Brain microvascular endothelial cell (primary cell): ENCODE measurements at regions not wholly inside any gene's neighbourhood (a gene's known extent, or its start where the extent isn't known, plus 50 kb on each side); places are given as distances from the start of the nearest gene placed in this dataset.

Source experiments
- DNase-seq: peaks from one replicate; pipeline ENCODE4 v3.0.0-alpha.2; 2020
- H3K27ac ChIP-seq: fragments of 250-450 bp; sonication (Bioruptor Pico); 2 replicates; pipeline ENCODE4 v1.5.1; 2020; ENCODE audit warnings: mild to moderate bottlenecking, moderate library complexity
- H3K27me3 ChIP-seq: fragments of 250-450 bp; sonication (Bioruptor Pico); replicated peaks from 2 replicates; pipeline ENCODE4 v1.5.1; 2020; ENCODE audit warnings: mild to moderate bottlenecking
- H3K36me3 ChIP-seq: fragments of 250-450 bp; sonication (Bioruptor Pico); replicated peaks from 2 replicates; pipeline ENCODE4 v1.5.1; 2020; ENCODE audit warnings: mild to moderate bottlenecking
- H3K4me3 ChIP-seq: 2 replicates; pipeline ENCODE4 v1.5.1; 2011; ENCODE audit warnings: low read depth, mild to moderate bottlenecking, control low read depth, low read length, moderate library complexity
- CTCF ChIP-seq: IDR thresholded peaks from 2 replicates; pipeline ENCODE4 v1.5.1; 2011; ENCODE audit warnings: low read depth, mild to moderate bottlenecking, moderate library complexity, low read length, control low read depth, inconsistent platforms; ENCODE audit errors: missing control alignments
- in situ Hi-C: cut with HindIII; loops from 2 replicates; pipeline ENCODE4 v1.10.0; 2017; ENCODE audit warnings: low sequenced_read_pairs, low pct_ligation_motif_present

- no peak for DNase-seq
- Histone ChIP-seq H3K36me3 (no peaks in the 10 kb centered on the region), H3K4me3 (no peak overlapping the region), H3K27ac (no peak overlapping the region), H3K27me3 (no peaks in the 10 kb centered on the region)
- no peak for TF ChIP-seq CTCF
- in situ Hi-C loops: no loop called here
These were observed 282.1 kb upstream of the EMCN start for GRCh38 chr4:100799761-100800539.

GRCh38 chr4:100797791-100798190 is 280.0 kb upstream of the EMCN start:
- Histone ChIP-seq H3K27ac (no peak overlapping the region), H3K27me3 (no peaks in the 10 kb centered on the region), H3K36me3 (no peaks in the 10 kb centered on the region), H3K4me3 (no peak overlapping the region)
- in situ Hi-C loops: no loop called here
- TF ChIP-seq CTCF: no peak
- no peak for DNase-seq

GRCh38 chr4:100797356-100797755 is 279.5 kb upstream of the EMCN start:
- Histone ChIP-seq H3K4me3 (no peak overlapping the region), H3K36me3 (no peaks in the 10 kb centered on the region), H3K27me3 (no peaks in the 10 kb centered on the region), H3K27ac (no peak overlapping the region)
- TF ChIP-seq CTCF: no peak
- no peak for DNase-seq
- in situ Hi-C loops: no loop called here

GRCh38 chr4:100796332-100796731 is 278.5 kb upstream of the EMCN start:
- no peaks in the 10 kb centered on the region for H3K36me3 ChIP-seq
- in situ Hi-C loops: no loop called here
- no peak for DNase-seq
- H3K27ac ChIP-seq: no peak overlapping the region
- TF ChIP-seq CTCF: no peak
- H3K27me3 ChIP-seq: no peaks in the 10 kb centered on the region
- no peak overlapping the region for H3K4me3 ChIP-seq

GRCh38 chr4:100795581-100795980 is 277.8 kb upstream of the EMCN start:
- no peak for DNase-seq
- H3K27ac ChIP-seq: no peak overlapping the region
- in situ Hi-C loops: no loop called here

More at GRCh38 chr4:100795581-100795980, 277.8 kb upstream of the EMCN start:
- no peaks in the 10 kb centered on the region for H3K36me3 ChIP-seq
- no peaks in the 10 kb centered on the region for H3K27me3 ChIP-seq
- TF ChIP-seq CTCF: no peak
- H3K4me3 ChIP-seq: no peak overlapping the region
